HL-60 (cell line): ENCODE measurements at regions not wholly inside any gene's neighbourhood (a gene's known extent, or its start where the extent isn't known, plus 50 kb on each side); places are given as distances from the start of the nearest gene placed in this dataset.

Experiments used
- CTCF ChIP-seq: IDR thresholded peaks from one replicate; pipeline ENCODE4 v1.5.1; 2011; ENCODE audit warnings: low read length, control low read depth, inconsistent platforms; ENCODE audit not compliant: insufficient read depth
- GABPA ChIP-seq: IDR thresholded peaks from 2 replicates; pipeline ENCODE4 v1.6.1; 2012; ENCODE audit warnings: low read depth
- POLR2AphosphoS5 ChIP-seq: IDR thresholded peaks from 2 replicates; pipeline ENCODE4 v1.6.1; 2012; ENCODE audit warnings: low read depth

DNA sequence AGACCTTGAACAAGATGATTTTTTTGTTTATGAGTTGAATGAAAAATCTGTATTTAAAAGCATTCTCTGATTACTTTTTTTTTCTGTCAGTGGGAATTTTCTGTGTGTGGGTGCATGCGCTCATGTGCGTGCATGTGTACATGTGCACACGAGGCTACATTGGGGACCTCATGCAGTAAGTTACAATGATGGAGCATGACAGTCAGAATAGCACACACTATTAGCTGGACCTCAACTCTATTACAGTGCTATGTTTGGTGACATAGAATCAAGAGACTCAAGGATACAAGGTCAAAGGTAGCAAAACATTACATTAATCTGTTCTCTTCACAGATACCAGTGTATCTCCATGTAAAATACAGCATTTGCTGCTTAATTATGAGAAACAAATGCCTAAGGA is 276.8 kb upstream of the FIGN start:
- TF ChIP-seq CTCF (no peak), POLR2AphosphoS5 (no peak), GABPA (no peak)
